Stimulated activated CD4-positive, alpha-beta T cell treated with anti-CD3 and anti-CD28 coated beads, TNF-alpha, amount 100 ng/mL, for 4 hours (primary cell): ENCODE measurements at regions not wholly inside any gene's neighbourhood (a gene's known extent, or its start where the extent isn't known, plus 50 kb on each side); places are given as distances from the start of the nearest gene placed in this dataset.
"Not testable (repeated sequence)": the region's sequence is repeated elsewhere in the genome, so short reads cannot be mapped to it uniquely, and the experiment has no call there.

Experiments used
- DNase-seq, 3 experiments: peaks; one replicate each; pipeline ENCODE4 v3.0.0-alpha.2; 2020; ENCODE audit warnings: low read depth in 3 of 3

GRCh38 chr12:31906557-31907301 is 52.5 kb upstream of the RESF1 start:
- no peak for DNase-seq

- DNase-seq = no peak
Measured at GRCh38 chr12:31903025-31903424, 56.2 kb upstream of the RESF1 start.

- DNase-seq = no peak
Measured at GRCh38 chr12:31900271-31900670, 58.9 kb upstream of the RESF1 start.

DNA sequence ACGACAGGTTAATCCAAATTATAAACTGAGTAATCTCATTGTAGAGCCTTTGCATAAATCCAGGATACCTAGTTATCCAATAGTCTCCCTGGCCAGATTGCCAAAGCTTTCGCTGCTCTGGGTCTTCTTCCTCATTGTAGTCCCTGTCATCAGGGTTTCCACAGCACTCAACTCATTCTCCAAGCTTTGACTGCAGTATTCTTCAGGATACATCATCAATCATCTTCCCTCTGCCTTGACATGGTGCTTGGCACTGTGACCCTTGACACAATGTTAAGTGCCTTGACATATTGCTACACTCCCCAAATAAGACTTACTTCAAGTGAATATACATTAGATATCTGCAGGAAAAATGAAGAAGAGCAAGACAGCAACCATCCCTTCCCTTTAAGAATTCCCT is 60.1 kb upstream of the RESF1 start:
- DNase-seq = no peak

- no peak for DNase-seq
Measured at GRCh38 chr12:31897781-31898503, 61.3 kb upstream of the RESF1 start.

- not testable (repeated sequence) for DNase-seq
Measured at GRCh38 chr12:31897092-31897491, 62.1 kb upstream of the RESF1 start.

DNA sequence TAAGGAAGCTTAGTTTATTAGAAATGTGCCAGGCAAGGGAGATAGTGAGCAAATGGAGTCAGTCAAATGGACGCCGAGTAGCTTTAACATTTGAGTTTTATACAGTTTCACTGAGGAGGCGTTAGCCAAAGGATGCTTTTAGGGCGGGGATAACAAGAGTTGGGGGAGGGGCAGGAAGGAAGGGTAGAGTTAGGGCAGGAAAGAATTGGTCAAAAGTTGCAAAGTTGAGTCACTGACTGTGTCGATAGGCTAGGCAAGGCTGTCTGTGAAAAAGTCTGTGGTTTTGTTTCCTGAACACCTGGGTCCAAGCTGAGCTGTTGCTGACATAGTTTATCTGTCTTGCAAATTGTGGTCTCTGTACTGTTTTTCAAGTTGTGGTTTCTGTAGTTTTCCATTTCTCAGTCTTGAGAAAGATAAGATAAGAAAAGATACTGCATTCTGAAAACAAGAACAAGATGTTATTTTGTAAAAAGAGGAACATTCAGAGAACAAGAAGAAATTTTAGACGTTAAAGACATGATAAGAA is 62.6 kb upstream of the RESF1 start:
- DNase-seq = peak in 2 of 3 experiments; percentile 67 to 86

DNA sequence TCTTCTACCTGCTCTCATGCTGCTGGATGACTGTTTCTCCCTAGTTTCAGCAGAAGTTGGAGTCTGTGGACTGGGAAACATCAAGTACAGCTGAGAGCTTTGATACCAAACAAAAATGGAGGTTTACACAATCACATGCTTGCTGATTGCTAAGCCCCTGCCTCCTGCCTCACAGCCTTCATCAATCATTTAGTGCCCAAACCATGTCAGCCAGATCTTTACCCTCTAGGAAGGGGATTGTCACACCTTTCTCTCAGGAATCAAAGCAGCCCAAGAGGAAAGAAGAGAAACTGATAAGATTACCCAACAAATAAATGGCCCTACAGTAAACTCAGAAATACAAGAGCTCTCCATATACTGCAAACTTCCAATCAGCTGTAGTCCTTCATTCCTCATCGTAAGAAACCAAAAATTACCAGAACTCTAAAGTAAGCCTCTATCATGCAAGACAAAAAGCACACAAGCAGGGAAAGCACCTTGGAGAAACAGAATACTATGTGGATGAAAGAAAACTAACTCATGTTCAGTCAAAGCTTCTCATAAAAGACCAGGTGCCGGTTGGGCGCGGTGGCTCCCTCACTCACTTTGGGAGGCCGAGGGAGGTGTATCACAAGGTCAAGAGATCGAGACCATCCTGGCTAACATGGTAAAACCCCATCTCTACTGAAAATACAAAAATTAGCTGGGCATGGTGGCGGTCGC is 63.6 kb upstream of the RESF1 start:
- DNase-seq = no peak

- DNase-seq = no peak
Measured at GRCh38 chr12:31890295-31891285, 68.6 kb upstream of the RESF1 start.

- DNase-seq = no peak
Measured at GRCh38 chr12:31887109-31887811, 72.0 kb upstream of the RESF1 start.

DNA sequence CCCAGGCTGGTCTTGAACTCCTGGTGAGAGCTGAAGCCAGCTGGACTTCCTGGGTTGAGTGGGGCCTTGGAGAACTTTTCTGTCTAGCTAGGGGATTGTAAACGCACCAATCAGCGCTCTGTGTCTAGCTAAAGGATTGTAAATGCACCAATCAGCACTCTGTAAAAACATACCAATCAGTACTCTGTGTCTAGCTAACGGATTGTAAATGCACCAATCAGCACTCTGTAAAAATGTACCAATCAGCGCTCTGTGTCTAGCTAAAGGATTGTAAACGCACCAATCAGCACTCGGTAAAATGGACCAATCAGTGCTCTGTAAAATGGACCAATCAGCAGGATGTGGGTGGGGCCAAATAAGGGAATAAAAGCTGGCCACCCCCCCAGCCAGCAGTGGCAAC is 76.5 kb upstream of the RESF1 start:
- DNase-seq = not testable (repeated sequence)

GRCh38 chr12:31880340-31880739 is 78.9 kb upstream of the RESF1 start:
- no peak for DNase-seq

- DNase-seq = no peak
Measured at GRCh38 chr12:31877884-31878283, 81.3 kb upstream of the RESF1 start.

DNA sequence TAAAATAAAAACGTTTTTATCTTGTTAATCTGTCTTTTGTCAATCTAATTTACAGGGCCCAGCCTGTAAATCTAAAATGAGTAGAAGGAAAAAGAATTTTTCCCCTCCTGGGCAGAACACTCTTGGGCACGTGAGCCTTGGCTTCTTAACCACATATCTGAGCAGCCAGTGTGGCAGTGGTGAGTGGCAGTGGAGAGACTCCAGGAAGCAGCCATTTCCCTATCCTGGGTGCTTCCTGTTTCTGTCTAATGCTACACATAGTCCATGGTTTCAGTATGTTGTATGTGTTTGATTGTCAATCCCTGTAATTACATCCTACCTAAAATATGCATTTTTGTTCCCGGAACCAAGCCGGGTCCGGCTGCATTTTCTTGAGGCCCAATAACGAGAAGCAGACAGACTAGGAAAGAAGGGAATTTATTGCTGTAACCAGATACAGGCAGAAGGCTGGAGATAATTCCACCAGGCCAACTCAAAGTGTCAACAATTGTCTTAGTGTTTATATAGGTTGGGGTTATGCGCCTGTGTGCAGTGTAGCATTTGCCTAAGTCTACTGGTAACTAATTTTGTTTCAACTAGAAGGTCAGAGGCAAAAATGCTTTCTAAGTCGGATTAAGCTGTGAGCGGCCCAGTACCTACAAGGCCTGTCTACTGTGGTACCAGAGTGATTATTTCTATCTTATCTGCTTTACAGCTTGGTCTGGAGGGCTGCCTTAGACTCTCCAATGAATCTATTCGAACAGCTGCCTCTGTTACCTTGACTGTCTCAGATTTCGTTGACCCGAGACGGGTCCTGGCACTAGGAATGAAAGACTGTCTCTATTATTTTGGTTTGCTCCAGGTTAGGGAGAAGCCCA is 82.4 kb upstream of the RESF1 start:
- no peak for DNase-seq

DNA sequence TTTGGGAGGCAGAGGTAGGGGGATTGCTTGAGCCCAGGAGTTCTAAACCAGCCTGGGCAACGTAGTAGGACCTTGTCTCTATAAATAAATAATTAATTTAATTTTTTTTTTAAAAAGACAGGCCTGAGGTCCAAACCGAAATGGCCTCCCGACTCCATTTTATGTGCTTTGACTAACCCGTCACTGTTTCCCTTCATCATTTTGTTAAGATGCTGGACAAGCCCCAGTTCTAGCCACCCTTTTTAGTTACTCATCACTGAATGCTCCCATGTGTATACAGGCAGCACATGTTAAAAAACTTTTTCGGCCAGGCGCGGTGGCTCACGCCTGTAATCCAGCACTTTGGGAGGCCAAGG is 83.6 kb upstream of the RESF1 start:
- DNase-seq = no peak

GRCh38 chr12:31874961-31875608 is 84.1 kb upstream of the RESF1 start:
- peak in 2 of 3 experiments; percentile 42 to 62 for DNase-seq

- DNase-seq = no peak
Measured at GRCh38 chr12:31872831-31873604, 86.2 kb upstream of the RESF1 start.

DNA sequence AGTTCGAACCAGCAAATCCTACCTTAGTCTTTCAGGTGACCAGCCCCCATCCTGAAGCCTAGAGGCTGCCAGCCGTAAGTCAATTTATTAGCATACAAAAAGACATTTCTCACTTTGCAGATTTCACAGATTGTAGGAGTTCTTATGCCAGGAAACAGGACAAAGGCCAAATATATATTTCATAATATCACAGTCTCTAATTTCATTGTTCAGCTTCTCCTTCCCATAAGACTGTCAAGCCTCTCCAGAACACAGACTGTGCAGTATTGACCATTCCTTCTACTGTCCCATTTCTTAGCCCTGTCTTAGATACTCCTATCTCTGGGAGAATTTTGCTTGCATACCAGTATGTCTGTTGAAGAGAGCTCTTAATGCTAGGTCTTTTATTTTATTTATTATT is 89.2 kb upstream of the RESF1 start:
- no peak for DNase-seq
